Osteoblast (primary cell): ENCODE measurements at regions not wholly inside any gene's neighbourhood (a gene's known extent, or its start where the extent isn't known, plus 50 kb on each side); places are given as distances from the start of the nearest gene placed in this dataset.
A peak's percentile ranks its signal among the peaks of the same experiment; 100 is the strongest.

ENCODE experiments used
- DNase-seq: peaks from one replicate; pipeline ENCODE4 v3.0.0; 2011; ENCODE audit warnings: low spot score, mixed read lengths; ENCODE audit not compliant: insufficient read length; ENCODE audit errors: missing footprints
- H2AFZ ChIP-seq: 2 replicates; pipeline ENCODE4 v1.6.0; 2011; ENCODE audit warnings: mild to moderate bottlenecking, low read length
- H3K27ac ChIP-seq: 2 replicates; pipeline ENCODE4 v1.5.1; 2011; ENCODE audit warnings: mild to moderate bottlenecking, low read depth, low read length, moderate library complexity
- H3K27me3 ChIP-seq: 2 replicates; pipeline ENCODE4 v1.6.0; 2012; ENCODE audit warnings: mild to moderate bottlenecking, control low read depth, inconsistent platforms, low read length, moderate library complexity; ENCODE audit not compliant: insufficient read depth
- H3K36me3 ChIP-seq: 2 replicates; pipeline ENCODE4 v1.5.1; 2011; ENCODE audit warnings: mild to moderate bottlenecking, low read length, control low read depth, moderate library complexity; ENCODE audit not compliant: insufficient read depth
- H3K4me1 ChIP-seq: 2 replicates; pipeline ENCODE4 v1.5.1; 2011; ENCODE audit warnings: mild to moderate bottlenecking, low read length, control low read depth, moderate library complexity; ENCODE audit not compliant: insufficient read depth
- H3K4me2 ChIP-seq: 2 replicates; pipeline ENCODE4 v1.6.0; 2011; ENCODE audit warnings: mild to moderate bottlenecking, low read length; ENCODE audit not compliant: insufficient read depth
- H3K4me3 ChIP-seq: fragments of 200-600 bp; sonication (generic); 3 replicates; pipeline ENCODE4 v1.5.1; 2012; ENCODE audit warnings: mild to moderate bottlenecking, low read length, inconsistent platforms; ENCODE audit not compliant: insufficient read depth
- H3K79me2 ChIP-seq: 2 replicates; pipeline ENCODE4 v1.6.0; 2012; ENCODE audit warnings: mild to moderate bottlenecking, low read length, control low read depth, inconsistent platforms; ENCODE audit not compliant: insufficient read depth
- H3K9me3 ChIP-seq: 2 replicates; pipeline ENCODE4 v1.5.1; 2011; ENCODE audit warnings: low read depth, low read length, control low read depth
- H4K20me1 ChIP-seq: 2 replicates; pipeline ENCODE4 v1.6.0; 2012; ENCODE audit warnings: mild to moderate bottlenecking, low read length, control low read depth; ENCODE audit not compliant: insufficient read depth
- CTCF ChIP-seq: IDR thresholded peaks from 2 replicates; pipeline ENCODE4 v1.5.1; 2011; ENCODE audit warnings: mild to moderate bottlenecking, low read depth, low read length, moderate library complexity; ENCODE audit errors: extremely low read depth

DNA sequence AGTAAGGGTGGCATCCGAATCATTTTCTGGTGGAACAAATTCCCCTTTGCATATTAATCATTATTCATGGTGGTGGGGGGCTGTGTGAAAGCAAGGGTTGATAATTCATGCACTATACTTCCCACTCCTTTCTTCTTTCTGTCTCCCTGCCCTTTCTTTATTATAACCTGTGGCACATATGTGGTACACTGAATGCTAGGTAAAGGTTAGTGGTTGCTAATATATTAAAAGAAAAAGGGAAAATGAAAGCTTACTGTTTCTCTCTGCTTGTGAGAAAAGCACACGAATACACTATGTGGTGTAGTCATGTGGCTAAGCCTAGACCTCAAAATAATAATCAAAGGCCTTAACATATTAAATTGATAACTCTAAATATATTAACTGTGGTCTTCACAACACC lies 178.4 kb upstream of the RPS6KA3 start:
- Histone ChIP-seq H3K36me3 (no peaks in the 10 kb centered on the region), H3K4me3 (no peak overlapping the region), H4K20me1 (no peaks in the 10 kb centered on the region), H3K27ac (no peak overlapping the region), H2AFZ (no peak overlapping the region), H3K9me3 (no peaks in the 10 kb centered on the region), H3K27me3 (no peaks in the 10 kb centered on the region), H3K4me2 (no peak overlapping the region), H3K79me2 (no peaks in the 10 kb centered on the region), H3K4me1 (no peaks in the 10 kb centered on the region)
- TF ChIP-seq CTCF = no peak
- no peak for DNase-seq

DNA sequence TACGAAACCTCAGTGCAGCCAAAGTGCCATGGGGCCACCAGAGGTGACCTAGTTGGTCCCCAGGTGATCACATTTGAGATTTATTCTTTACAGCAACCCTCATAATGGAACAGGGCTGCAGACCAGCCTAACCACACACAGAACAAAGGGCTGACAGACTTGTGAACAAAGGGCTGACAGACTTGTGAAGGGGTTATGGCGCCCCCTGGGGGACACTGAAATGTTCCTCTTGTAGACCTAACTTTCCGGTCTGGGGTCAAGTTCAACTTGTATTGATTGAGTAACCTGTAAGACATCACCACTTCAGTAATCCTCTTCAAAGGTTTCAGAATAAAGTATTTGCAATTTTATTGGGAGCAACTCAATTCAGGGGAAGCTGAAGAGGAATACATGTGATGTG lies 175.9 kb upstream of the RPS6KA3 start:
- H3K79me2 ChIP-seq = no peaks in the 10 kb centered on the region

DNA sequence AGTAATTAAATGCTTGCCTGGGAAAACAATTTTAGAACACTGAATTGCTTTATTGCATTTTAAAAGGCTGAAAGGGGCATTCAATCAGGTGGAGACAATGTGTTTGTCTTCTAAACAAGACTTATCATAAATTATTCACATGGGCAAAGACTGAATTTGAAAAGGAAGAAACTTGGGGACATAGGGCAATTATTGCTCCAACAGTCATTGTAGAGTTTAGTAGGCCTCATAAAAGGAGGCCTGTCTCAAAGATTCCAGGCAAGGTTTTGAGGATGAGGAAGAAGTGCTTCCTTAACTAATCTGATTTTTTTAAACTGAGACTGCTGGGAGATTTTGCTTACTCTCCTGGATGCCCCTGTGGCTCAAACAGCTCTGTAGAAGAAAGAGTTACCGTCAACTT lies 174.4 kb upstream of the RPS6KA3 start:
- no peak for DNase-seq
- H3K4me3 ChIP-seq = no peak overlapping the region
- TF ChIP-seq CTCF = no peak
- H3K79me2 ChIP-seq = no peaks in the 10 kb centered on the region
- H3K9me3 ChIP-seq = no peaks in the 10 kb centered on the region
- H4K20me1 ChIP-seq = no peaks in the 10 kb centered on the region
- H3K4me2 ChIP-seq = no peak overlapping the region
- no peak overlapping the region for H2AFZ ChIP-seq
- no peaks in the 10 kb centered on the region for H3K36me3 ChIP-seq
- H3K27me3 ChIP-seq = no peaks in the 10 kb centered on the region
- no peaks in the 10 kb centered on the region for H3K4me1 ChIP-seq
- H3K27ac ChIP-seq = no peak overlapping the region

More for the DNA sequence above, 175.9 kb upstream of the RPS6KA3 start:
- no peak overlapping the region for H3K27ac ChIP-seq
- H3K9me3 ChIP-seq = no peaks in the 10 kb centered on the region
- no peaks in the 10 kb centered on the region for H3K4me1 ChIP-seq
- H3K27me3 ChIP-seq = no peaks in the 10 kb centered on the region
- H3K4me3 ChIP-seq = no peak overlapping the region
- H3K4me2 ChIP-seq = no peak overlapping the region
- H4K20me1 ChIP-seq = no peaks in the 10 kb centered on the region
- no peaks in the 10 kb centered on the region for H3K36me3 ChIP-seq
- DNase-seq = peak; percentile 14
- no peak overlapping the region for H2AFZ ChIP-seq
- peak; percentile 68 for TF ChIP-seq CTCF

DNA sequence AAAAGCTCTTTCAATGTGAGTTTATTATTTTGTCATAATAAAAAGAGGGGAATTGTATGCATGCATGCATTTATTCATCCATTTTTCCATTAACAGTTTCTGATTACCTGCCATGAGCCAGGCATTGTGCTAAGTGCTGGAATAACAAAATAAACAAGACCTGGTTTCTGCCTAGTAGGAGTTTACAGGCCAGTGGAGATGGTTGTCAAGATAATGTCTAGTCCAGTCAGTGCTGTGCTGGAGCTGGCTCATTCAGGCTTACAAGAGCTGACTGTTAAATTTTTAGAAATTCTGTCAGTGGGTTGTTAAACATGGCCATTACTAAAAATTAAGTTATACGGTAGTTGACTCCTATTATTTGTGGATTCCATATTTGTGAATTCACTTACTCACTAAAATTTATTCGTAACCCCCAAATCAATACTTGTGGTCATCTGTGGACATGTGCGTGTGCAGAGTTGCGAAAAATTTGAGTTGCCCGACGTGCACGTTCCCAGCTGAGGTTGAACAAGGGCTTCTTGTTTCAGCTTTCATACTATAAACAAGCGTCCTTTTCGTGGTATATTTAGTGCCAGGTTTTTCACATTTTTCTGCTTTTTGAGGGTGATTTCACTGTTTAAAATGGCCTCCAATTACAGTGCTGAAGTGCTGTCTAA lies 172.3 kb upstream of the RPS6KA3 start:
- no peak for TF ChIP-seq CTCF

More for the DNA sequence above, 172.3 kb upstream of the RPS6KA3 start:
- H3K4me2 ChIP-seq = no peak overlapping the region
- no peak for DNase-seq
- H3K27me3 ChIP-seq = no peaks in the 10 kb centered on the region
- no peaks in the 10 kb centered on the region for H4K20me1 ChIP-seq
- H3K4me1 ChIP-seq = no peaks in the 10 kb centered on the region
- H3K36me3 ChIP-seq = no peaks in the 10 kb centered on the region
- no peaks in the 10 kb centered on the region for H3K9me3 ChIP-seq
- H3K27ac ChIP-seq = no peak overlapping the region
- no peak overlapping the region for H3K4me3 ChIP-seq
- H2AFZ ChIP-seq = no peak overlapping the region
- no peaks in the 10 kb centered on the region for H3K79me2 ChIP-seq
